Erythroblast (primary cell): ENCODE measurements at regions not wholly inside any gene's neighbourhood (a gene's known extent, or its start where the extent isn't known, plus 50 kb on each side); places are given as distances from the start of the nearest gene placed in this dataset.

Experiments
- GATA1 ChIP-seq: IDR thresholded peaks from 2 replicates; pipeline ENCODE4 v1.6.1; 2011; ENCODE audit warnings: low read depth, mild to moderate bottlenecking, control low read depth, low read length, moderate library complexity
- POLR2A ChIP-seq: IDR thresholded peaks from 2 replicates; pipeline ENCODE4 v1.6.1; 2011; ENCODE audit warnings: mild to moderate bottlenecking, low read length

- TF ChIP-seq POLR2A, result no peak
- TF ChIP-seq GATA1, result no peak
These were observed 279.5 kb upstream of the PKDCC start for GRCh38 chr2:41768310-41768709.
